T47D (cell line): ENCODE measurements at regions not wholly inside any gene's neighbourhood (a gene's known extent, or its start where the extent isn't known, plus 50 kb on each side); places are given as distances from the start of the nearest gene placed in this dataset.

Source experiments
- DNase-seq, 2 experiments: peaks; one replicate each; pipeline versions ENCODE4 v3.0.0 to v3.0.0-alpha.2; 2011 to 2012; ENCODE audit warnings: low read depth in 1 of 2, low spot score in 1 of 2
- JUND ChIP-seq: IDR thresholded peaks from 2 replicates; pipeline ENCODE4 v1.6.1; 2012; ENCODE audit warnings: low read depth
- in situ Hi-C: cut with HindIII; loops from 2 replicates; pipeline ENCODE4 v1.10.0; 2016; ENCODE audit warnings: low sequenced_read_pairs, low pct_unique_long_range_greater_than_20kb

DNA sequence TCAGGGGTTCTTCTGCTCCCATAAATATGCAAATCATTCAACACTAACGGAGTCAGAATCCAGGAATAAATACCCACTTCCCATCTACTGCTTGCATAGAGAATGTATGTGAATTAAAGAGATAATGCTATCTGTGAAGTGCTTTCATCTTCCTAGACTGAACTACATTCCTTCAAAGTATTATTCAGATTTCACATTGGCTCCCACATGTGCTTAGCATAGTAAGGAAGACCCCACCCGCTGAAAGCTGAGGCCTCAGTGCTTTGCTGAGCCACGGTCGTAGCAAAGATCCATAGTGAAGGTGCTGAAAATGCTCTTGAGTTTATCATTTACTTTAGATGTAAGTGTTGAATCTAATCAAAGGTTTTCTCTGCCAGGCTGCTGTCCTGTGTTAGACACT is 97.0 kb upstream of the SPACA1 start:
- DNase-seq: no peak
- in situ Hi-C loops: no loop called here
- no peak for TF ChIP-seq JUND

DNA sequence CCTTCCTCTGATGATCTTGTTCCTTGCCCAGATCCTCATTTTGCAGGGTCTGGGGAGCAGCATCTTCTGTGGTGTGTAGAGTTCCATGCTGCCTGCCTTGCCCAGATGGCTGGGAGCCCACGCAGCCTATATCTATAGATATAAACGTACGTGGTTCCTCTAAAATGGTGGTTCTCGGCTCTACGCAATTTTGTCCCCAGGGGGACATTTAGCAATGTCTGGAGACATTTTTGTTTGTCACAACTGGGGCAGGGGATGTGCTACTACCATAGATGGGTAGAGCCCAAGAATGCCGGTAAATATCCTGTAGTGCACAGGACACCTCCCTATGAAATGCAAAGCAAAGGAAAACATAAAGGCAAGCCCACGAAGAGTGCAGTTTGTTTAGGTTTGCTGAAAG is 98.4 kb upstream of the SPACA1 start:
- no peak for DNase-seq
- TF ChIP-seq JUND: no peak
- in situ Hi-C loops: no loop called here

DNA sequence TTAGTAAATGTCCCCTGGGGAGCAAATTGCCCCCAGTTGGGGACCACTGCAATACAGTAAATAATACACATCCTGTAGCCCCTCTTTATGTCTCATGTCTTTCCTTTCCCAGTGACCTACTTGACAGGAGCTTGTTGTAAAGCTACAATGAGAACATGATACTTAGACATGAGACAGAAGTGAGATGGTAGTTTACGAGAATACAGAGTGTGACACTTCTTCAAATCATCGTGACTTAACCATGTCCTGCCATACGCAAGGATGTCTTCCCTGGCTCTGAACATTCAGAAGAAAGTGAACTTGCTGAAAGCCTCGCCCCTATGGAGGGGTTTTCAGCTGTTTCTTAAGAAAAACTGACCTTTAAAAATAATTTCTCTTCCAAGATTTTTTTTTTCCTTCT is 101.0 kb upstream of the SPACA1 start:
- in situ Hi-C loops: no loop called here
- no peak for DNase-seq
- TF ChIP-seq JUND: no peak

DNA sequence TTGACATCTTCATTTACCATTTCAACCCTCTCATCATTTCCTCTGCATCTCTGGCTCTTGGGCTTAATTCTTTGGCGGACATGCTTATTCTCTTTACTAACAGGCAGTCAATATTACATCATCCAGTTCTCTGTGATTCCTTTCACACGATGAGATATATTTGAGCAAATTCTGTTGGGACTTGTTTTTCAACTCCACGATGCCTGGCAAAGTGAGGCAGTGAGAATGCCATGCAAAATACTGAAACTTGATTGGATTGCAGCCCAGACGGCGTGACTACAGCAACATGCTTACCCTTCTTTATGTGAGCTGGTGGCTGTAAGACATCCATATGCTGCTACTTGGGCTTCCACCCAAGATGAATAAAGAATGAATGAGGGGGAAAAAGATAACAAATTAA is 101.7 kb upstream of the SPACA1 start:
- no peak for DNase-seq
- TF ChIP-seq JUND: no peak
- in situ Hi-C loops: no loop called here

DNA sequence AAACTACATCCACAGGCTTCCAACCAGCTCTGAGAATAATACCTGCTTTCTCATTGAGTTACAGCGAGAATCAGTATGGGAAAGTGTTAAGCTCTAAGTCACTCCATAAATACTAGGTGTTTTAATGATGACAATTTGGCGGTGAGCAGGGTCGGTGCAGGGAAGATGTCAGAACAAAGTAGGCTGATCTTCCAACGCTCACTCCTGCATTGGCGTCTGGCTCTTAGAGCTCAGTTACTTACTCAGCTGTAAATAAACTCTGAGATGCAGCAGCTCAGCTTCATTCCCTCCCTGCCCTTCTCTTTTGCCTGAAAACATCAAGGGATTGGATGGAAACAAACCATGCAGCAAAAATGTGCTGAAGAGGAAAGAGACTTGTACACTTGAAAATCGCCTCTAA is 102.5 kb upstream of the SPACA1 start:
- TF ChIP-seq JUND: no peak
- in situ Hi-C loops: no loop called here
- DNase-seq: no peak

DNA sequence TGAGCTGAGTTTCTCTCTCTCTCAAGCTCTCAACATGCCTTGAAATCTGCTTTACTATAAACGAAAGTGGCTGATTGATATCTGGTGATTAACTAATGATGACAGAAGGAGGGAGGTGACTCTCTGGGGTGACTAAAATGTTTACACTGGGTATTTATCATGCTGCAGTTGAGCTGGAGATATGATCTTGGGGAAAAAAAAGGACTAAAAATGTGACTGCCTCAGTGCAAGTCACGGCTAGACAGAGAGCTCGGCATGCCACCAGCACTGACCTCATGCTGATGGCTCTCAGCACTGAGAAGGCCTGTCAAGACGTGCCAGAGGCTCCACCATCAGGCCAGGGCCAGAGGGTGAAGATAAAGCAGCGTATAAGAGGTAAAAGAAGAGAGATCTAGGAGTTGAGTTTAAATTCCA is 103.1 kb upstream of the SPACA1 start:
- TF ChIP-seq JUND: no peak
- in situ Hi-C loops: no loop called here
- DNase-seq: peak; percentile 15 to 18

DNA sequence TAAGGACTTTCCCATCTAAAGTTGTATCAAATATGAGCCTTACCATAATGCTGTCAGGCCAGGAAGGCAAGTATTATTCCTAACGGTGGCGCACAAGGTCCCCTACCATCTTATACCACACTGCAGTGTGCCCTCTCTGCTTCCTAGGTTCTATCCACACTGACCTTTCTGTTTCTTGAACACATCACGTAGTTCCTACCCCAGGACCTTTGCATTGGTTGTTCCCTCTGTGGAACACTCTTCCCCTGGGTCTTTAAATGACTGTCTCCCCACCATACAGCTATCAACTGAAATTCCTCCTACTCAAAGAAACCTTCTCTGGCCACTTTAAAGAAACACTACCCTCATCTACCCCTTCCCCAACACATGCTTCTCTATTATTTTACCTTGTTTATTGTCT is 104.5 kb upstream of the SPACA1 start:
- DNase-seq: no peak
- TF ChIP-seq JUND: no peak
- in situ Hi-C loops: no loop called here

DNA sequence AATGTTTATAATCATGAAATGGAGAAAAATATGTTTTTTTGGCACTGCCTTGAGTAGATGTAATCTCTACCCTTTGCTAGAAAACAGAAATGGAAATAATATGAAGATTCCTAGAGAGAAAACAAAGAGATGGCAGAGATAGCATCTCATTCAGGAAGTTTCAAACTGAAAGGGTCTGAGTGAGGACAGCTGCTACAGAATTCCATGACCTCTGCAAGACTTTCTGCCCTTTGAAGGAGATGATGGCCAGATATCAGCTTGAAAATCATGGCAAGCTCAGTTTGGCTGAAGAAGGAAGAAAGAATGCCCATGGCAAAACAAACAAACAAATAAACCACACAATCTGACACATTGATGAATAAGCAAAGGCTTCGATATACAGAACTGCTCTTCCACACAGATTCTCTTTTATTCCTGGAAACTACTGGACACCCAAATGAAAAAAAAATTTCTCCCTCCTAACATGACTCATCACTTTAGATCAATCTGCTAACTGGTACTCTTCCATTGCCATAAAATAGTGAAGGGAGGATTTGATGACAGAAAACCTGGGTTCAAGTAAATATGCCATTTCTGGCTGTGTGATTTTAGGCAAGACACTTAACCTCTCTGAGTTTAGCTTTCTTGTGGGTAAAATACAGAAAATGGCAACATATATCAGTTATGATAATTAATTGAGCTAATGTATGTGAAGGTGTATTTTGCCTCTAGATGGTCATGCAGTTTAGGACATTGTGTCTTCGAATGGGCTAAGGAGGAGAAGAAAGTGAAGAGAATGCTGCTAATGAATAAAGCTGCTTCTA is 105.9 kb upstream of the SPACA1 start:
- TF ChIP-seq JUND: no peak
- in situ Hi-C loops: no loop called here

DNA sequence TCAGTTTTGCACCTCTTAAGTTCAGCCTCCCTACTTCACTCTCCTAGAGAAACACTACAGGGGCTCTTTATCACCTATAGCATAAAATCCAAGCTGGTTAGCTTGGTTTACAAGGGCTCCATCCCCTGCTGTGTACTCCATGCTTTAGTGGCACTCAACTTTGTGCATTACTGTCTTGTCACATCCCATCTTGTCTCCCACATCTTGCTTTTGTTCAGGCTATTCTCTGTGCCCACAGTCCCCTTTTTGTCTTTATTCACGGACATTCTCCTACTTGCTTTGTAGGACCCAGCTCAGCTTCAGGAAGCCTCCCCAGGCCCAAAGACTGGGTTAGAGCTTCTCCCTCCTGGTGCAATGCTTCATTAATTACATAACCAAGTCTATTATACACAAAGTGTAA is 107.9 kb upstream of the SPACA1 start:
- in situ Hi-C loops: no loop called here
- TF ChIP-seq JUND: no peak
- DNase-seq: no peak

More for the DNA sequence above, 105.9 kb upstream of the SPACA1 start:
- no peak for DNase-seq

DNA sequence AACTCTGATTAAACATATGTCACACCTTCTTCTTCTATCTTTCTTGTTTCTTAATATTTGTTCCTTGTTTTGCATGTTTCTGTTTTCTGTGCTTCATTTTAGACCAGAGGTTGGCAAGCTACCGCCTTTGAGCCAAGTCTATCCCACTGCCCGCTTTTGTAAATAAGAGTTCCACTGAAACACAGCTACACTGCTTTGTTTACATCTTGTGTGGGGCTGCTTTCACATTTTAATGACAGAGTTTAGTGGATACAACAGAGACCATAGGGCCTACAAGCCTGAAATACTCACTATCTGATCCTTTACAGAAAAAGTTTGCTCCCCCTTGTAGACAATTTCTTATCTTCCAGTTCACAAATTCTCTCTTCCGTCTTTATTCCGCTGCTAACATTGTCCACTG is 109.4 kb upstream of the SPACA1 start:
- in situ Hi-C loops: no loop called here
- no peak for DNase-seq
- no peak for TF ChIP-seq JUND

DNA sequence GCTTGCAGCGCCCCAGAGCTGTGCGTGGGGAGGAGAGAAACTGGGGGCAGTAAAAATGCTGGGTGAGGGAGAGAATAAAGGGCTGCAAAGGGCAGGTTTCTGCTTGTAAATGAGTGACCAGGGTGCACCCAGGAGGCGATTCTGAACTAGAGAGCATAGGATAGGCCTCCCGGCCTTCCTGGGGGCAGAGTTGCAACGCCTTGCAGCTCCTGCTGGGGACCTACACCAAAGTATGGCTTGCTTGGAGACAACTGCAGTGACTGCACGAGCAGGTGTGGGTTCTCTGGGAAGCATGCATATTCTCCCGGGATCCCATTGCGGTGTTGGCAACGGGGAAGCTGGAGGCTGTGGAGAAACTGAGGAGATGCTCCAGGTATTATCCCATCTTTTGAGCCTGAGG is 111.6 kb upstream of the SPACA1 start:
- DNase-seq: no peak
- in situ Hi-C loops: no loop called here
- no peak for TF ChIP-seq JUND

DNA sequence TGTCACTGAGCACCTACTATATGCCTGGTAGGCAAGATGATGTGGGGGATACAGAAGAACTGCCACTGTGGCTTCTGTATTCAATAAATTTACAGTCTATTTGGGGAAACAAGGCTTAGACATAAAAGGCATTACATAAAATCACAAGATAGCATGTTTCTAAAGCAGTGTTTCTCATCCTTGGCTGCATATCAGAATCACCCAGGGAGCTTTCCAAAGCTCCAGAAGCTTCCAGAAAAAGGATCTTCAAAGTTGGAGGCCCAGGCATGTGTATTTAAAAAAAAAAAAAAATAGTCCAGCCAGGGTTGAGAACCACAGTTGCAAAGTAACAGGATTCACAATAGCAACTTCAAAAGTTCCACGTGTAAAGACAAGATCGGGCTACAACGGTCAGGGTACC is 112.4 kb upstream of the SPACA1 start:
- no peak for TF ChIP-seq JUND
- DNase-seq: no peak
- in situ Hi-C loops: no loop called here

DNA sequence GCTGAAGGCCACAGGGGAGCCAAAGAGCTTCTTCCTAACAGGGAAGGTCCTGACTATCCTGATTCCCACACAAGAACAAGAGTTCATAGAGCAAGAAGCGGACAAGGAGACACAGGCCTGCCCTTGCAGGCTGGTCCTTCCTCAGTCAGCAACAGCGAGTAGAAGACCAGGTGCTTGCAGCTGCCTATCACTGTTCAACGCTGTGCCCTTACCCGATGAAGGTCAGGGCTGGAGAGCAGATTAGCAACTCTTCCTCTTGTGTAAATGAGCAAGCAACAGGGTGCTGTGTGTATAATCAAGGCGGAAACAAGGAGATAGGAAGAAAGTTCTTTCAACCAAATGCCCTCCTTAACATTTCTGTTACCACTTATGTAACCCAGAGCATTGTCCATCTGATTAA is 115.3 kb upstream of the SPACA1 start:
- in situ Hi-C loops: no loop called here
- no peak for DNase-seq

DNA sequence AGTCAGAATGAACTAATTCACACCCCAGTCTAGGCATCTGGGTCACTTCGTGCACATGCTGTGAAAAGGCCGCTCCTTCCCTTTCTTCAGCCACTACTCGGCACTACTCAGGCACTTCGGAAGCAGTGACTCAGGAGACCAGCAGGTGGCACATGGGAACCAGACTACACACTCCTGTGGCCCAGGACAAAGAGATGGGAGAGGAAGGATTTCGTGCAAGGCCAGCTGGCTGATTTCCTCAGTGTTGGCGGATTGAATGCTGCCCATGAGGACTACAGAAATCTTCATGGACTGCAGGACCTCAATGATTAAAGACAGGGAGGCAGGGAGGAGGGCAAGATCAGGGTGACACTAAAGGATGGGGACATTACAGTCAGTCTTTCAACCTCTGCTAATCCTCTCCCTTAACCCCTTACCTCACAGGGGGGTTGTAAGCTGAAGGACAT is 117.8 kb upstream of the SPACA1 start:
- in situ Hi-C loops: no loop called here
- DNase-seq: peak; percentile 51 to 84
- no peak for TF ChIP-seq JUND

More for the DNA sequence above, 115.3 kb upstream of the SPACA1 start:
- TF ChIP-seq JUND: no peak

DNA sequence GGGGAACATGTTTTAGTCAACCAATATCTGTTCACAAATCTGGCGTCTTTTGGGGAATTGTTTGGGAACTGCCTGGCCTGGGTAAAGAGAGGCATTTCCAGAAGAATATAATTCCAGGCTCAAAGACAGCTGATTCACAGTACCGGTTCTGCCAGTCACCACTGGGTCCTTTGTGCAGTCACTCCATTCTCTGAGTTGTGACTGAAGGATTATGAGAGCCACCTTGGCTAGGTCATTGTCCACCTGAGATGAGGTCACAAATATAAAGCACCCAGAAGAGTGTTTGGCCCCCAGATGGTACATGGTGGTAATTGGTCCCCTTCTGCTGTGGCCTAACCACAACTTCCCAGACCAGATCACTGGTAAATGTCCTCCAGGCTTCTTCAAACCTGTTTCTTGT is 121.0 kb upstream of the SPACA1 start:
- in situ Hi-C loops: no loop called here
- DNase-seq: peak in 1 of 2 experiments; percentile 60
- no peak for TF ChIP-seq JUND
